ENCODE measurements at regions not wholly inside any gene's neighbourhood (a gene's known extent, or its start where the extent isn't known, plus 50 kb on each side); places are given as distances from the start of the nearest gene placed in this dataset.

- DNase-seq (ENCODE audit: low spot score): no peak
- ChIA-PET CTCF (no interaction called here), POLR2A (no interaction called here)
- peaks cover 3% of the 10 kb centered on the region; the same call in 1 of the 2 replicates for H3K36me3 Mint-ChIP-seq
- H3K27ac Mint-ChIP-seq: no peak overlapping the region
- no peak overlapping the region for H3K4me3 Mint-ChIP-seq
- H3K4me1 Mint-ChIP-seq: peaks cover 7% of the 10 kb centered on the region
- H3K9me3 Mint-ChIP-seq: peaks cover 16% of the 10 kb centered on the region
- ATAC-seq: no peak
- no peaks in the 10 kb centered on the region for H3K27me3 Mint-ChIP-seq (ENCODE audit: low read depth)
- TF ChIP-seq USF1 (CRISPR knock-in tag; IDR thresholded peaks at IDR 0.05) (no peak), ETV6 (CRISPR knock-in tag; IDR thresholded peaks at IDR 0.05) (no peak), MLX (CRISPR knock-in tag; IDR thresholded peaks at IDR 0.05) (no peak), ESRRA (CRISPR knock-in tag; IDR thresholded peaks at IDR 0.05; ENCODE audit: borderline replicate concordance) (no peak), ZNF121 (CRISPR knock-in tag; IDR thresholded peaks at IDR 0.05) (no peak), MAX (CRISPR knock-in tag; IDR thresholded peaks at IDR 0.05) (no peak), CREM (CRISPR knock-in tag; IDR thresholded peaks at IDR 0.05) (no peak), ZNF416 (CRISPR knock-in tag; IDR thresholded peaks at IDR 0.05) (no peak), FOXP4 (CRISPR knock-in tag; IDR thresholded peaks at IDR 0.05) (no peak), FOXK1 (CRISPR knock-in tag; IDR thresholded peaks at IDR 0.05) (no peak), JUN (CRISPR knock-in tag; IDR thresholded peaks at IDR 0.05) (no peak), FOXP1 (CRISPR knock-in tag; IDR thresholded peaks at IDR 0.05; ENCODE audit: borderline replicate concordance) (no peak), ZNF671 (CRISPR knock-in tag; IDR thresholded peaks at IDR 0.05) (no peak), ZMAT4 (CRISPR knock-in tag; IDR thresholded peaks at IDR 0.05) (no peak), ZNF317 (CRISPR knock-in tag; IDR thresholded peaks at IDR 0.05; ENCODE audit: borderline replicate concordance, low read depth) (no peak)
- TF ChIP-seq, protein P1, sequence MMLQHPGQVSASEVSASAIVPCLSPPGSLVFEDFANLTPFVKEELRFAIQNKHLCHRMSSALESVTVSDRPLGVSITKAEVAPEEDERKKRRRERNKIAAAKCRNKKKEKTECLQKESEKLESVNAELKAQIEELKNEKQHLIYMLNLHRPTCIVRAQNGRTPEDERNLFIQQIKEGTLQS (CRISPR knock-in tag; conservative IDR thresholded peaks at IDR 0.05): no peak
- TF ChIP-seq, protein P2, sequence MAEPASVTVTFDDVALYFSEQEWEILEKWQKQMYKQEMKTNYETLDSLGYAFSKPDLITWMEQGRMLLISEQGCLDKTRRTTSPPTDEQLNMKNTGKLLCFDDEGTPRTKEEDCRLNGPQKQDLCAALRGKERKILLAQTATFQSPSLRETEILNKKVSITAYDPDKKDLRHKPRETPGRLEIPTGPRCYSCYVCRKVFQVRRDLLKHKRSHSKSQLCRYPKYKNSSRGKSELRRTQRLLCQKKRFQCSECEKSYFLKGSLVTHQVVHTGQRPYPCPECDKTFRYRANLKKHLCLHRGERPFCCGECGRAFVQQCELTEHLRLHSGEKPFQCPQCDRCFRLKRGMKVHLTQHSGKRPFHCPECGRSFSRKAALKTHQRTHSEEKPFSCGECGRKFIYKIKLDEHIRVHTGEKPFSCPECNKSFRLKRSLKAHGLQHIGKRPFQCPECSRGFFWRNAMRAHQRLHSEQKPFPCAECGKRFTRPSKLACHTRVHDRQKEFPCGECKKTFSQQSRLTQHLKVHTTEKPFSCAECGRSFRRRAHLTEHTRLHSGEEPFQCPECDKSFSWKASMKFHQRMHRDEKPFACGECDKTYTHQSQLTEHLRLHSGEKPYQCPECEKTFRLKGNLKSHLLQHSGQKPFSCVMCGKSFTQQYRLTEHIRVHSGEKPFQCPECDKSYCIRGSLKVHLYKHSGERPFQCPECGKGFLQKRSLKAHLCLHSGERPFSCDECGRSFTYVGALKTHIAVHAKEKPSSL (CRISPR knock-in tag; conservative IDR thresholded peaks at IDR 0.05): no peak
- TF ChIP-seq, protein P3, sequence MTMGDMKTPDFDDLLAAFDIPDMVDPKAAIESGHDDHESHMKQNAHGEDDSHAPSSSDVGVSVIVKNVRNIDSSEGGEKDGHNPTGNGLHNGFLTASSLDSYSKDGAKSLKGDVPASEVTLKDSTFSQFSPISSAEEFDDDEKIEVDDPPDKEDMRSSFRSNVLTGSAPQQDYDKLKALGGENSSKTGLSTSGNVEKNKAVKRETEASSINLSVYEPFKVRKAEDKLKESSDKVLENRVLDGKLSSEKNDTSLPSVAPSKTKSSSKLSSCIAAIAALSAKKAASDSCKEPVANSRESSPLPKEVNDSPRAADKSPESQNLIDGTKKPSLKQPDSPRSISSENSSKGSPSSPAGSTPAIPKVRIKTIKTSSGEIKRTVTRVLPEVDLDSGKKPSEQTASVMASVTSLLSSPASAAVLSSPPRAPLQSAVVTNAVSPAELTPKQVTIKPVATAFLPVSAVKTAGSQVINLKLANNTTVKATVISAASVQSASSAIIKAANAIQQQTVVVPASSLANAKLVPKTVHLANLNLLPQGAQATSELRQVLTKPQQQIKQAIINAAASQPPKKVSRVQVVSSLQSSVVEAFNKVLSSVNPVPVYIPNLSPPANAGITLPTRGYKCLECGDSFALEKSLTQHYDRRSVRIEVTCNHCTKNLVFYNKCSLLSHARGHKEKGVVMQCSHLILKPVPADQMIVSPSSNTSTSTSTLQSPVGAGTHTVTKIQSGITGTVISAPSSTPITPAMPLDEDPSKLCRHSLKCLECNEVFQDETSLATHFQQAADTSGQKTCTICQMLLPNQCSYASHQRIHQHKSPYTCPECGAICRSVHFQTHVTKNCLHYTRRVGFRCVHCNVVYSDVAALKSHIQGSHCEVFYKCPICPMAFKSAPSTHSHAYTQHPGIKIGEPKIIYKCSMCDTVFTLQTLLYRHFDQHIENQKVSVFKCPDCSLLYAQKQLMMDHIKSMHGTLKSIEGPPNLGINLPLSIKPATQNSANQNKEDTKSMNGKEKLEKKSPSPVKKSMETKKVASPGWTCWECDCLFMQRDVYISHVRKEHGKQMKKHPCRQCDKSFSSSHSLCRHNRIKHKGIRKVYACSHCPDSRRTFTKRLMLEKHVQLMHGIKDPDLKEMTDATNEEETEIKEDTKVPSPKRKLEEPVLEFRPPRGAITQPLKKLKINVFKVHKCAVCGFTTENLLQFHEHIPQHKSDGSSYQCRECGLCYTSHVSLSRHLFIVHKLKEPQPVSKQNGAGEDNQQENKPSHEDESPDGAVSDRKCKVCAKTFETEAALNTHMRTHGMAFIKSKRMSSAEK (CRISPR knock-in tag; IDR thresholded peaks at IDR 0.05; ENCODE audit: borderline replicate concordance): no peak
- TF ChIP-seq, protein P4, sequence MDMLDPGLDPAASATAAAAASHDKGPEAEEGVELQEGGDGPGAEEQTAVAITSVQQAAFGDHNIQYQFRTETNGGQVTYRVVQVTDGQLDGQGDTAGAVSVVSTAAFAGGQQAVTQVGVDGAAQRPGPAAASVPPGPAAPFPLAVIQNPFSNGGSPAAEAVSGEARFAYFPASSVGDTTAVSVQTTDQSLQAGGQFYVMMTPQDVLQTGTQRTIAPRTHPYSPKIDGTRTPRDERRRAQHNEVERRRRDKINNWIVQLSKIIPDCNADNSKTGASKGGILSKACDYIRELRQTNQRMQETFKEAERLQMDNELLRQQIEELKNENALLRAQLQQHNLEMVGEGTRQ (CRISPR knock-in tag; IDR thresholded peaks at IDR 0.05): no peak
- TF ChIP-seq, protein P5, sequence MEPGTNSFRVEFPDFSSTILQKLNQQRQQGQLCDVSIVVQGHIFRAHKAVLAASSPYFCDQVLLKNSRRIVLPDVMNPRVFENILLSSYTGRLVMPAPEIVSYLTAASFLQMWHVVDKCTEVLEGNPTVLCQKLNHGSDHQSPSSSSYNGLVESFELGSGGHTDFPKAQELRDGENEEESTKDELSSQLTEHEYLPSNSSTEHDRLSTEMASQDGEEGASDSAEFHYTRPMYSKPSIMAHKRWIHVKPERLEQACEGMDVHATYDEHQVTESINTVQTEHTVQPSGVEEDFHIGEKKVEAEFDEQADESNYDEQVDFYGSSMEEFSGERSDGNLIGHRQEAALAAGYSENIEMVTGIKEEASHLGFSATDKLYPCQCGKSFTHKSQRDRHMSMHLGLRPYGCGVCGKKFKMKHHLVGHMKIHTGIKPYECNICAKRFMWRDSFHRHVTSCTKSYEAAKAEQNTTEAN (CRISPR knock-in tag; IDR thresholded peaks at IDR 0.05): no peak
Observed at GRCh38 chr4:128550060-128550459, 259.4 kb upstream of the JADE1 start.
